Middle frontal gyrus (tissue), 1 donor: ENCODE measurements at regions not wholly inside any gene's neighbourhood (a gene's known extent, or its start where the extent isn't known, plus 50 kb on each side); places are given as distances from the start of the nearest gene placed in this dataset.
"Not testable (repeated sequence)": the region's sequence is repeated elsewhere in the genome, so short reads cannot be mapped to it uniquely, and the experiment has no call there.

Experiments
- DNase-seq: peaks from one replicate; pipeline ENCODE4 v3.0.0-alpha.2; 2015; ENCODE audit warnings: low spot score; ENCODE audit errors: extremely low spot score

- DNase-seq = no peak
Observed at GRCh38 chr6:100101644-100102043, 107.6 kb upstream of the MCHR2 start.

GRCh38 chr6:100100776-100101175 is 106.8 kb upstream of the MCHR2 start:
- DNase-seq = no peak

- peak; percentile 20 for DNase-seq
Observed at GRCh38 chr6:100099189-100100074, 105.4 kb upstream of the MCHR2 start.

- no peak for DNase-seq
Observed at GRCh38 chr6:100096936-100097335, 102.9 kb upstream of the MCHR2 start.

GRCh38 chr6:100096341-100096740 is 102.3 kb upstream of the MCHR2 start:
- no peak for DNase-seq

- no peak for DNase-seq
Observed at GRCh38 chr6:100093405-100093804, 99.4 kb upstream of the MCHR2 start.

GRCh38 chr6:100088009-100088408 is 94.0 kb upstream of the MCHR2 start:
- DNase-seq = no peak

GRCh38 chr6:100084991-100085364 is 91.0 kb upstream of the MCHR2 start:
- DNase-seq = no peak

GRCh38 chr6:100084316-100084990 is 90.4 kb upstream of the MCHR2 start:
- no peak for DNase-seq

GRCh38 chr6:100078509-100078908 is 84.5 kb upstream of the MCHR2 start:
- no peak for DNase-seq

- no peak for DNase-seq
Observed at GRCh38 chr6:100065348-100065747, 71.3 kb upstream of the MCHR2 start.

GRCh38 chr6:100062621-100063020 is 68.6 kb upstream of the MCHR2 start:
- DNase-seq = no peak

- DNase-seq = no peak
Observed at GRCh38 chr6:100057941-100058340, 63.9 kb upstream of the MCHR2 start.

- no peak for DNase-seq
Observed at GRCh38 chr6:100050550-100050949, 56.5 kb upstream of the MCHR2 start.

GRCh38 chr6:100043961-100044360 is 49.9 kb upstream of the MCHR2 start:
- not testable (repeated sequence) for DNase-seq
